PC-9 (cell line): ENCODE measurements at regions not wholly inside any gene's neighbourhood (a gene's known extent, or its start where the extent isn't known, plus 50 kb on each side); places are given as distances from the start of the nearest gene placed in this dataset.
"Not testable (repeated sequence)": the region's sequence is repeated elsewhere in the genome, so short reads cannot be mapped to it uniquely, and the experiment has no call there.

ENCODE experiments used
- BruUV-seq: library from RNA; stranded (reverse); fragments of 400-500 nt; replicated peaks from 2 replicates; lab custom pipeline; 2021; lab: Mats Ljungman, UMichigan
- CTCF ChIA-PET: fragments of 300-600 bp; sonication (Branson Sonifier 250); formaldehyde crosslinking; loops from one replicate; lab custom pipeline; 2022; ENCODE audit warnings: antibody characterized with exemption; lab: Charles Lee
- POLR2A ChIA-PET: fragments of 300-600 bp; sonication (Branson Sonifier 250); formaldehyde crosslinking; loops from one replicate; lab custom pipeline; 2022; ENCODE audit warnings: antibody characterized with exemption; ENCODE audit not compliant: unreplicated experiment; lab: Charles Lee
- DNase-seq, 2 experiments: peaks; one replicate each; pipeline versions ENCODE4 v3.0.0 to v3.0.0-alpha.2; 2015 to 2022; ENCODE audit warnings: mixed read lengths in 1 of 2
- H2AFZ ChIP-seq: fragments of 200-600 bp; sonication (generic); 2 replicates; pipeline ENCODE4 v1.8.1; 2017; ENCODE audit warnings: antibody characterized with exemption
- H3F3A ChIP-seq: fragments of 200-600 bp; sonication (generic); 2 replicates; pipeline ENCODE4 v1.8.1; 2017; ENCODE audit warnings: antibody characterized with exemption, mild to moderate bottlenecking, low read depth; ENCODE audit not compliant: insufficient read depth
- H3K27ac ChIP-seq: fragments of 200-600 bp; sonication (generic); 2 replicates; pipeline ENCODE4 v1.6.1; 2016; ENCODE audit warnings: mixed run types
- H3K27me3 ChIP-seq: fragments of 200-600 bp; sonication (generic); 2 replicates; pipeline ENCODE4 v1.6.1; 2016; ENCODE audit warnings: low read depth, mixed run types; ENCODE audit not compliant: insufficient read depth
- H3K36me3 ChIP-seq: fragments of 200-600 bp; sonication (generic); 2 replicates; pipeline ENCODE4 v1.6.1; 2016; ENCODE audit warnings: low read depth, mixed run types
- H3K4me1 ChIP-seq: fragments of 200-600 bp; sonication (generic); replicated peaks from 2 replicates; pipeline ENCODE4 v1.6.1; 2016; ENCODE audit warnings: mixed run types; ENCODE audit not compliant: insufficient read depth
- H3K4me2 ChIP-seq: fragments of 200-600 bp; sonication (generic); 2 replicates; pipeline ENCODE4 v1.6.1; 2017; ENCODE audit warnings: mixed run types
- H3K4me3 ChIP-seq: fragments of 200-600 bp; sonication (generic); 2 replicates; pipeline ENCODE4 v1.6.1; 2016; ENCODE audit warnings: mixed run types
- H3K79me2 ChIP-seq: fragments of 200-600 bp; sonication (generic); 2 replicates; pipeline ENCODE4 v1.6.1; 2017; ENCODE audit warnings: low read depth, mixed run types
- H3K9me2 ChIP-seq: fragments of 200-600 bp; sonication (generic); 2 replicates; pipeline ENCODE4 v1.8.1; 2017; ENCODE audit warnings: mild to moderate bottlenecking; ENCODE audit not compliant: insufficient read depth
- H3K9me3 ChIP-seq: fragments of 200-600 bp; sonication (generic); 2 replicates; pipeline ENCODE4 v1.8.1; 2016; ENCODE audit warnings: low read depth; ENCODE audit not compliant: insufficient read depth
- H4K20me1 ChIP-seq: fragments of 200-600 bp; sonication (generic); 2 replicates; pipeline ENCODE4 v1.8.1; 2017; ENCODE audit not compliant: insufficient read depth
- EZH2 ChIP-seq: fragments of 200-600 bp; sonication (generic); IDR thresholded peaks from 2 replicates; pipeline ENCODE4 v1.8.0; 2017; ENCODE audit warnings: antibody characterized with exemption, low read depth
- intact Hi-C: fragments of 100-400 bp; cut with micrococcal nuclease; formaldehyde crosslinking; loops from one replicate; pipeline ENCODE4 v1.10.0; 2022; ENCODE audit not compliant: unreplicated experiment
- TF ChIP-seq, protein P1 (sequence below): fragments of 200-600 bp; sonication (generic); conservative IDR thresholded peaks from 2 replicates; pipeline ENCODE4 v1.6.1; 2017; ENCODE audit warnings: mixed run types, antibody characterized with exemption, mild to moderate bottlenecking, moderate library complexity

GRCh38 chr5:113748403-113748802 is 234.9 kb downstream of the YTHDC2 start:
- TF ChIP-seq, protein P1, sequence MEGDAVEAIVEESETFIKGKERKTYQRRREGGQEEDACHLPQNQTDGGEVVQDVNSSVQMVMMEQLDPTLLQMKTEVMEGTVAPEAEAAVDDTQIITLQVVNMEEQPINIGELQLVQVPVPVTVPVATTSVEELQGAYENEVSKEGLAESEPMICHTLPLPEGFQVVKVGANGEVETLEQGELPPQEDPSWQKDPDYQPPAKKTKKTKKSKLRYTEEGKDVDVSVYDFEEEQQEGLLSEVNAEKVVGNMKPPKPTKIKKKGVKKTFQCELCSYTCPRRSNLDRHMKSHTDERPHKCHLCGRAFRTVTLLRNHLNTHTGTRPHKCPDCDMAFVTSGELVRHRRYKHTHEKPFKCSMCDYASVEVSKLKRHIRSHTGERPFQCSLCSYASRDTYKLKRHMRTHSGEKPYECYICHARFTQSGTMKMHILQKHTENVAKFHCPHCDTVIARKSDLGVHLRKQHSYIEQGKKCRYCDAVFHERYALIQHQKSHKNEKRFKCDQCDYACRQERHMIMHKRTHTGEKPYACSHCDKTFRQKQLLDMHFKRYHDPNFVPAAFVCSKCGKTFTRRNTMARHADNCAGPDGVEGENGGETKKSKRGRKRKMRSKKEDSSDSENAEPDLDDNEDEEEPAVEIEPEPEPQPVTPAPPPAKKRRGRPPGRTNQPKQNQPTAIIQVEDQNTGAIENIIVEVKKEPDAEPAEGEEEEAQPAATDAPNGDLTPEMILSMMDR = no peak
- no peak for TF ChIP-seq EZH2
- no peaks in the 10 kb centered on the region for H3K9me2 ChIP-seq
- H3K36me3 ChIP-seq = no peaks in the 10 kb centered on the region
- intact Hi-C loops = no loop called here
- no peaks in the 10 kb centered on the region; the same call in 1 of the 2 replicates for H3K4me1 ChIP-seq
- no peaks in the 10 kb centered on the region for H3K27me3 ChIP-seq
- no peaks in the 10 kb centered on the region for H3K9me3 ChIP-seq
- DNase-seq = peak in 1 of 2 experiments; percentile 52
- no peaks in the 10 kb centered on the region for H3F3A ChIP-seq
- CTCF ChIA-PET = no interaction called here
- H3K4me2 ChIP-seq = no peak overlapping the region
- H4K20me1 ChIP-seq = no peaks in the 10 kb centered on the region
- H2AFZ ChIP-seq = no peak overlapping the region
- H3K27ac ChIP-seq = no peak overlapping the region
- no peaks in the 10 kb centered on the region for H3K79me2 ChIP-seq
- H3K4me3 ChIP-seq = no peak overlapping the region
- POLR2A ChIA-PET = interaction anchor here (0.8 kb wide), 1 partner anchor 38 kb away, joined by 3 read pairs; no protein-coding TSS in a partner anchor
- BruUV-seq = no TSS peak

DNA sequence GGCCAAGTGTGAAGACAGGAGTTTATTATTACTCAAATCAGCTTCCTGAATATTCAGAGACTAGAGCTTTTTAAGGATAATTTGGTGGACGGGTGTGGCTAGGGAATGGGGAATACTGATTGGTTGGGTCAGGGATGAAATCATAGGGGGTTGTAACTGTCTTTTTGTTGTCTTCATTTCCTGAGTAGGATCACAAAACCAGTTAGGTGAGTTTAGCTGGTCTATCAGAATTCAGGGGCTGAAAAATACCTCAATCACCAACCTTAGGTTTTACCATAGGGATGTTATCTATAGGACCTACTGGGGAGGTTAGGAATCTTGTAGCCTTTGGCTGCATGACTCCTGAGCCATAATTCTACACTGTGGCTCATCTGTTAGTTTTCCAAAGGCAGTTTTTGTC is 235.8 kb downstream of the YTHDC2 start:
- Histone ChIP-seq H3K4me3 (no peak overlapping the region), H3K4me1 (no peaks in the 10 kb centered on the region; the same call in 1 of the 2 replicates), H3K27ac (no peak overlapping the region), H3K79me2 (no peaks in the 10 kb centered on the region), H2AFZ (no peak overlapping the region), H3K27me3 (no peaks in the 10 kb centered on the region), H3K9me2 (no peaks in the 10 kb centered on the region), H4K20me1 (no peaks in the 10 kb centered on the region), H3K4me2 (no peak overlapping the region), H3F3A (no peaks in the 10 kb centered on the region), H3K36me3 (no peaks in the 10 kb centered on the region), H3K9me3 (no peaks in the 10 kb centered on the region)
- TF ChIP-seq, protein P1 = no peak
- no peak for TF ChIP-seq EZH2
- CTCF ChIA-PET = no interaction called here
- DNase-seq = no peak
- POLR2A ChIA-PET = no interaction called here
- intact Hi-C loops = no loop called here
- no TSS peak for BruUV-seq

DNA sequence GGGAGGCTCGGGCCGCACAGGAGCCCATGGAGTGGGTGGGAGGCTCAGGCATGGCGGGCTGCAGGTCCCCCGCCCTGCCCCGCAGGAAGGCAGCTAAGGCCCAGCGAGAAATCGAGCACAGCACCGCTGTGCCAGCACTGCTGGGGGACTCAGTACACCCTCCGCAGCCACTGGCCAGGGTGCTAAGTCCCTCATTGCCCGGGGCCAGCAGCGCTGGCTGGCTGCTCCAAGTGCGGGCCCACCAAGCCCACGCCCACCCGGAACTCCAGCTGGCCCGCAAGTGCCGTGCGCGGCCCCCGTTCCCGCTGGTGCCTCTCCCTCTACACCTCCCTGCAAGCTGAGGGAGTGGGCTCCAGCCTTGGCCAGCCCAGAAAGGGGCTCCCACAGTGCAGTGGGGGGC is 239.7 kb downstream of the YTHDC2 start:
- POLR2A ChIA-PET, DNase-seq, BruUV-seq, H3K36me3 ChIP-seq, H3F3A ChIP-seq, H3K4me3 ChIP-seq, H3K79me2 ChIP-seq, intact Hi-C loops, H3K4me1 ChIP-seq, H4K20me1 ChIP-seq, H3K9me2 ChIP-seq, H3K9me3 ChIP-seq, CTCF ChIA-PET, H3K27ac ChIP-seq, H3K27me3 ChIP-seq, H2AFZ ChIP-seq, H3K4me2 ChIP-seq: not testable (repeated sequence)

DNA sequence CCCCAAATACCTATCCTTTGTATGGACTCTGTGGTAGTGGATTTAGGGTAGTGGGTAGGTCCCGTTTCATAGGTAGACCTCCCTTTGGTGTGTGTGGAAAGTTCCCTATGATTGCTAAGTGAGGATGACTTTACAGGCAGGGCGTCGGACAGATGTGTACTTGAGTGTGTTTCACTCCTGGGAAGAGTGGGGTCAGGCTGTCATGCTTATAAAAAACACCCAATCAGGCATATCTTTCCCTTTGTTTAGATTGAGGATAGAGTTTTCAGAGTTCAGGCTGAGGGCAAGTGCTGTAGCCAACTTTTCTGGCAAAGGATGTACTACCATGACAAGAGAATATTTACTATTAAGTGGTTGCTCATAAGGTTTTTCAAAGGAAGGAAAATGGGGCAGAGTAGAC is 242.0 kb downstream of the YTHDC2 start:
- no peaks in the 10 kb centered on the region for H3K4me1 ChIP-seq
- no peaks in the 10 kb centered on the region for H3K9me2 ChIP-seq
- H3K79me2 ChIP-seq = no peaks in the 10 kb centered on the region
- DNase-seq = no peak
- H3K27ac ChIP-seq = no peak overlapping the region
- ChIA-PET CTCF (no interaction called here), POLR2A (no interaction called here)
- no peaks in the 10 kb centered on the region for H3K9me3 ChIP-seq
- no peak overlapping the region for H3K4me3 ChIP-seq
- intact Hi-C loops = no loop called here
- H3K36me3 ChIP-seq = no peaks in the 10 kb centered on the region
- H3K4me2 ChIP-seq = no peak overlapping the region
- no peaks in the 10 kb centered on the region for H3K27me3 ChIP-seq
- no TSS peak for BruUV-seq
- H3F3A ChIP-seq = no peaks in the 10 kb centered on the region
- no peaks in the 10 kb centered on the region for H4K20me1 ChIP-seq
- no peak for TF ChIP-seq EZH2
- TF ChIP-seq, protein P1 = no peak
- H2AFZ ChIP-seq = no peak overlapping the region
